ENCODE measurements at regions not wholly inside any gene's neighbourhood (a gene's known extent, or its start where the extent isn't known, plus 50 kb on each side); places are given as distances from the start of the nearest gene placed in this dataset.

DNA sequence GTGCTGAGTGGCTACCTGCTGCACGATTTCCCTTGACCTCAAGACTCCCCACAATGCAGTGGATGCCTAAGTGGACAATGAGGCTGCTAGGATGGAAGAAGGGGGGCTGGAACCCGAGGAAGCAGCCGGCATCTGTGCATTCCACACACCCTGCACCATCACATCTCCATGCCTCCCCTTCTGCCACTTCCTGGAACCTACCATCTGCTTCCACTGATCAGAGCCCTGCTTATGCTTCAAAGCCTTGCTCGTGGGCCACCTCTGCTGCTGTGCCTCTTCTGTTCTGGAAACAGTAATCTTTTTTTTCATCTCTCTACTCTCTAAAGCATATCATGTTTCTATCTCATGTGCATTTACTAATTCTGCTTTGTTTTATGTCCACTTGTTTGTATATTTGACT, 66.2 kb upstream of the WDR26 start:
- Mint-ChIP-seq H3K4me1 (peaks cover 43% of the 10 kb centered on the region), H3K27ac (no peak overlapping the region), H3K36me3 (ENCODE audit: low read depth) (peaks cover 5% of the 10 kb centered on the region), H3K9me3 (peaks cover 6% of the 10 kb centered on the region), H3K4me3 (no peak overlapping the region), H3K27me3 (peaks cover 1% of the 10 kb centered on the region)
- DNase-seq (no peak), ATAC-seq (no peak)

- no peak overlapping the region for H3K4me3 Mint-ChIP-seq
- peaks cover 41% of the 10 kb centered on the region for H3K4me1 Mint-ChIP-seq
- no peak for DNase-seq
- no peak overlapping the region for H3K27ac Mint-ChIP-seq
- H3K9me3 Mint-ChIP-seq: peaks cover 3% of the 10 kb centered on the region
- no peak for ATAC-seq
- H3K27me3 Mint-ChIP-seq: peaks cover 1% of the 10 kb centered on the region
- H3K36me3 Mint-ChIP-seq (ENCODE audit: low read depth): peaks cover 2% of the 10 kb centered on the region
These were observed 67.2 kb upstream of the WDR26 start for GRCh38 chr1:224501836-224502235.

GRCh38 chr1:224502459-224503160, 68.0 kb upstream of the WDR26 start:
- H3K4me1 Mint-ChIP-seq: peaks cover 33% of the 10 kb centered on the region
- no peaks in the 10 kb centered on the region for H3K36me3 Mint-ChIP-seq (ENCODE audit: low read depth)
- H3K4me3 Mint-ChIP-seq: no peak overlapping the region
- H3K9me3 Mint-ChIP-seq: no peaks in the 10 kb centered on the region
- DNase-seq (no peak), ATAC-seq (no peak)
- no peak overlapping the region for H3K27ac Mint-ChIP-seq
- peaks cover 1% of the 10 kb centered on the region for H3K27me3 Mint-ChIP-seq

DNA sequence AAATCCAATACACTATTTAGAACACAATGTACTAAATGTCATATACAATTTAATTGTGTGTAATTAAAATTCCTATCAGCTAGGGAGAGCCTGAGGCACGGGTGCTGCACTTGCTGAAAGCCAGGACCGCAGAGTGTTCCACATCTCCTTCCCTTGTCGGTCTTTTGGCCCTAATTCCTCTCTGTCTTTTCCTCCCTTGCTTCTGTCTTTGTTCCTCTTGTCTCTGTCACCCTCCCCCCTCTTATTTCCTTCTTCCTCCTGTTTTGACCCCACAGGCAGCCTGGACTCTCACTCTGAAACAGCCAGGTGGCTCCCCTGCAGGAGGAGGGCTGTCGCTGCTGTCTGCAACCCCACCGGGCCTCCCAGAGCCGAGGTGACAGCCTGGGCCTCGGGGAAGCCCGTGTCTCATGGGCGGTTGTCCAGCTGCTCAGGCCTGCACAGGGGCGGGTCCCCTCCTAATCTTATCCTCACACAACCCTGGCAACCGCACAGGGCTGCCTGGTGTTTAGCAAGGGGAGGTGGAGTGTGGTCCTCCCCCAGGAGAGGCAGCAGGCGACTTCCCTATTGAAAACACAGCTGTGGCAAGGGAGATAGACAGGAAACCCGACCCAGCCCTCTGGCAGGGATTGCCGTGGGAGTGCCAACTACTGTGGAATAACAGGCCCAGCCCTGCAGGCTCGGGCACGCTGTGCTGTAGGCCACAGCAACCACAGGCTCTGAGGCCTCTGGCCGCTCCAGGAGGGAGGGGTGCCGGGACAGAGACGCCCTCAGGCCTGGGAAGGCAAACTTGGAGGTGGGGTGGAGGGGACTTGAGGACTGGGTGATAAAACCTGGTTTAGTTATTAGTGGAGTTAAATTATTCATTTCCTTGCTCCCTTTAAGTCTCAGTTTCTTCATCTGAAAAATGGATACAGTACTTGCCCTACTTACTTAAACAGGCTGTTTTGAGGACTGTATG, 68.8 kb upstream of the WDR26 start:
- Mint-ChIP-seq H3K4me3 (no peak overlapping the region), H3K4me1 (peaks cover 25% of the 10 kb centered on the region), H3K27me3 (peaks cover 1% of the 10 kb centered on the region), H3K36me3 (ENCODE audit: low read depth) (no peaks in the 10 kb centered on the region), H3K9me3 (no peaks in the 10 kb centered on the region), H3K27ac (no peak overlapping the region)
- DNase-seq (peak; percentile 28), ATAC-seq (peak; percentile 50)

GRCh38 chr1:224504297-224505041, 69.9 kb upstream of the WDR26 start:
- peaks cover 1% of the 10 kb centered on the region for H3K27me3 Mint-ChIP-seq
- H3K36me3 Mint-ChIP-seq (ENCODE audit: low read depth): no peaks in the 10 kb centered on the region
- no peaks in the 10 kb centered on the region for H3K9me3 Mint-ChIP-seq
- H3K4me3 Mint-ChIP-seq: no peak overlapping the region
- no peak for DNase-seq
- no peak overlapping the region for H3K27ac Mint-ChIP-seq
- peaks cover 17% of the 10 kb centered on the region for H3K4me1 Mint-ChIP-seq
- no peak for ATAC-seq

DNA sequence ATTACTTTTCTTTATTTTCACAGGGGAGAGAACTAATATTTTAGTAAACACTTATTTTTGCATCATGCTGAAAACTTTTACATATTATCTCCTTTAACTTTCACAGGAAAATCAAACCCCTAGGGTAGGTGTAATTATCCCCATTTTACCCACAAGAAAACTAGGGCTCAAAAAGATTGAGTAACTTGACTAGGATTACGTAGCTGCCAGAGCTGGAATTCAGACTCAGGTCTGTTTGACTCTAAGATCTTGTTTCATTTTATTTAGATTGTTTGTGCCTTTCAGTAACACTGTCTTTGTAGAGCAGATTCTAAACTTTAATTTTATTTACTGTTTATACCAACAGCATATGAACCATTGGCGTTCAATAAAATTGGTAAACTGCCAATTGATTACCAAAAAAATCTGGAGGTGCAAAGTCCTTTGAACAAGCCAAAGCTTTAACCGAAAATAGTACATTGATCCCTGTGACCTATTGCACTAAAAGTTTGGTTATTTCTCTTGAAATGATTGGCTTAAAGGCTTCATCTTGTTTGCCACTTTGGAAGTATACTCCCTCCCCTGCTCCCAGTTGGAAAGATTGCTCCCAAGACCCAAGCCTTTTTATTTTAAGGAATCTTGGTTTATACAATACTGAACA, 71.0 kb upstream of the WDR26 start:
- H3K27me3 Mint-ChIP-seq: peaks cover 1% of the 10 kb centered on the region
- H3K4me1 Mint-ChIP-seq: peaks cover 16% of the 10 kb centered on the region
- ATAC-seq (no peak), DNase-seq (no peak)
- no peaks in the 10 kb centered on the region for H3K9me3 Mint-ChIP-seq
- H3K4me3 Mint-ChIP-seq: no peak overlapping the region
- no peak overlapping the region for H3K27ac Mint-ChIP-seq
- no peaks in the 10 kb centered on the region for H3K36me3 Mint-ChIP-seq (ENCODE audit: low read depth)

DNA sequence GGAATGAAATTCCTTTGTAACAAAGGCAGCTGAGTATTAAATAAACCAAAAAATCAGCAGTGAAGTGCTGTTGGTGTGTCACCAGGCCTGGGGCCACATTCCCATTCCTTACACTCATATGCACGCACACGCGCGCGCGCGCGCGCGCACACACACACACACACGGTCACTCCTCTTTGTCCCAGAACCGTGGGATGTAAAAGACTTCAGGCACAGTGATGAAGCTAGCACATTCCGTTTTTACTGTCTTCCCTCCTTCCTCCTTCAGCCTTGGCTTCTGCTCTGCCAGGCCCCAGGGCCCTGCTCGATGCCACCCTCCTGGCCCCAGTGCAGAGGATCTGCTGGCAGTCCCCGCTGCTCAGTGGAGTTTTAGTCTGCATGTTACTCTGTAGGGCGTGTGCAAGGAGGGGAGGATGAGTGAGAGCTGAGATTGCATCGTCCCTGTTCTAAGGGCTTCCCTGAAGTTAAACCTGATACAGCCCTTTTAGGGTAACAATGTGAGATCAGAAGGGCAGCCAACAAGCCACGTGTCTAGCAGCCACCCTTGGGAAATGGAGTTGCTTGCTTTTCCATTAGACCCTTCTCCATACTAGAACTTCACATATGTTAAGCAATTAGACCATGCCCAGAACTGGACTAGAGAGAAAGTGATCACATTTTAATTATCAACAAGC, 71.7 kb upstream of the WDR26 start:
- Mint-ChIP-seq H3K27me3 (peaks cover 1% of the 10 kb centered on the region), H3K4me3 (no peak overlapping the region), H3K27ac (no peak overlapping the region), H3K9me3 (no peaks in the 10 kb centered on the region), H3K36me3 (ENCODE audit: low read depth) (no peaks in the 10 kb centered on the region), H3K4me1 (peaks cover 13% of the 10 kb centered on the region)
- ATAC-seq (no peak), DNase-seq (no peak)

- H3K9me3 Mint-ChIP-seq: no peaks in the 10 kb centered on the region
- H3K27me3 Mint-ChIP-seq: peaks cover 1% of the 10 kb centered on the region
- H3K4me3 Mint-ChIP-seq: no peak overlapping the region
- no peak for DNase-seq
- no peak overlapping the region for H3K27ac Mint-ChIP-seq
- H3K36me3 Mint-ChIP-seq (ENCODE audit: low read depth): no peaks in the 10 kb centered on the region
- ATAC-seq: no peak
- H3K4me1 Mint-ChIP-seq: peaks cover 9% of the 10 kb centered on the region
These were observed 73.3 kb upstream of the WDR26 start for GRCh38 chr1:224507771-224508523.

GRCh38 chr1:224509907-224510306, 75.3 kb upstream of the WDR26 start:
- Mint-ChIP-seq H3K27me3 (no peaks in the 10 kb centered on the region), H3K4me3 (no peak overlapping the region), H3K4me1 (peaks cover 4% of the 10 kb centered on the region), H3K9me3 (no peaks in the 10 kb centered on the region), H3K27ac (no peak overlapping the region), H3K36me3 (ENCODE audit: low read depth) (no peaks in the 10 kb centered on the region)
- DNase-seq (no peak), ATAC-seq (no peak)

GRCh38 chr1:224510880-224511645, 76.5 kb upstream of the WDR26 start:
- Mint-ChIP-seq H3K4me1 (peaks cover 4% of the 10 kb centered on the region), H3K4me3 (no peak overlapping the region), H3K9me3 (no peaks in the 10 kb centered on the region), H3K27me3 (no peaks in the 10 kb centered on the region), H3K27ac (no peak overlapping the region), H3K36me3 (ENCODE audit: low read depth) (no peaks in the 10 kb centered on the region)
- no peak for DNase-seq
- ATAC-seq: no peak

GRCh38 chr1:224512600-224513151, 78.1 kb upstream of the WDR26 start:
- H3K4me1 Mint-ChIP-seq: peaks cover 4% of the 10 kb centered on the region
- no peak overlapping the region for H3K4me3 Mint-ChIP-seq
- ATAC-seq (no peak), DNase-seq (no peak)
- H3K9me3 Mint-ChIP-seq: no peaks in the 10 kb centered on the region
- no peaks in the 10 kb centered on the region for H3K36me3 Mint-ChIP-seq (ENCODE audit: low read depth)
- H3K27me3 Mint-ChIP-seq: no peaks in the 10 kb centered on the region
- no peak overlapping the region for H3K27ac Mint-ChIP-seq

- no peak overlapping the region for H3K27ac Mint-ChIP-seq
These were observed 78.8 kb upstream of the WDR26 start for GRCh38 chr1:224513383-224513782.

More at GRCh38 chr1:224513383-224513782, 78.8 kb upstream of the WDR26 start:
- H3K27me3 Mint-ChIP-seq: no peaks in the 10 kb centered on the region
- H3K4me1 Mint-ChIP-seq: peaks cover 4% of the 10 kb centered on the region
- H3K4me3 Mint-ChIP-seq: no peak overlapping the region
- no peaks in the 10 kb centered on the region for H3K9me3 Mint-ChIP-seq
- ATAC-seq (no peak), DNase-seq (no peak)
- H3K36me3 Mint-ChIP-seq (ENCODE audit: low read depth): no peaks in the 10 kb centered on the region
